SK-N-SH treated with all-trans-retinoic acid at 6 μM for 48 hours (cell line): ENCODE measurements at regions not wholly inside any gene's neighbourhood (a gene's known extent, or its start where the extent isn't known, plus 50 kb on each side); places are given as distances from the start of the nearest gene placed in this dataset.

Source experiments
- ATAC-seq: fragments of 200-7000 bp; cut with Tn5 transposase; 3 replicates; pipeline ENCODE4 v1.9.1; 2020; ENCODE audit warnings: mild to moderate bottlenecking, moderate library complexity
- BACH2 ChIP-seq: fragments of 250-450 bp; sonication (Bioruptor Pico); IDR thresholded peaks from 2 replicates; pipeline ENCODE4 v1.9.0; 2021; ENCODE audit warnings: mild to moderate bottlenecking, borderline replicate concordance
- CREB5 ChIP-seq: fragments of 250-450 bp; sonication (Bioruptor Pico); IDR thresholded peaks from 2 replicates; pipeline ENCODE4 v1.5.1; 2020; ENCODE audit warnings: low read depth, mild to moderate bottlenecking, moderate library complexity
- CSRNP3 ChIP-seq: fragments of 250-450 bp; sonication (Bioruptor Pico); IDR thresholded peaks from 2 replicates; pipeline ENCODE4 v1.5.1; 2021; ENCODE audit warnings: mild to moderate bottlenecking, moderate library complexity
- ESRRG ChIP-seq: fragments of 250-450 bp; sonication (Bioruptor Pico); IDR thresholded peaks from 2 replicates; pipeline ENCODE4 v1.6.1; 2021; ENCODE audit warnings: mild to moderate bottlenecking
- ISL1 ChIP-seq: fragments of 250-450 bp; sonication (Bioruptor Pico); IDR thresholded peaks from 2 replicates; pipeline ENCODE4 v2.1.2; 2022; ENCODE audit warnings: mild to moderate bottlenecking, moderate library complexity
- OSR1 ChIP-seq: fragments of 250-450 bp; sonication (Bioruptor Pico); IDR thresholded peaks from 2 replicates; pipeline ENCODE4 v1.8.0; 2022; ENCODE audit warnings: moderate library complexity, mild to moderate bottlenecking, inconsistent platforms
- POU6F1 ChIP-seq: fragments of 250-450 bp; sonication (Bioruptor Pico); IDR thresholded peaks from 2 replicates; pipeline ENCODE4 v1.8.0; 2021; ENCODE audit warnings: low read depth, mild to moderate bottlenecking, moderate library complexity, borderline replicate concordance
- RARB ChIP-seq: fragments of 250-450 bp; sonication (Bioruptor Pico); IDR thresholded peaks from 2 replicates; pipeline ENCODE4 v1.8.0; 2021; ENCODE audit warnings: mild to moderate bottlenecking, moderate library complexity
- SNAI2 ChIP-seq: fragments of 250-450 bp; sonication (Bioruptor Pico); IDR thresholded peaks from 2 replicates; pipeline ENCODE4 v1.5.0; 2020; ENCODE audit warnings: mild to moderate bottlenecking, moderate library complexity
- TCF4 ChIP-seq: fragments of 250-450 bp; sonication (Bioruptor Pico); IDR thresholded peaks from 2 replicates; pipeline ENCODE4 v1.8.0; 2021; ENCODE audit warnings: mild to moderate bottlenecking, moderate library complexity, borderline replicate concordance
- TOX ChIP-seq: fragments of 250-450 bp; sonication (Bioruptor Pico); IDR thresholded peaks from 2 replicates; pipeline ENCODE4 v1.8.0; 2021; ENCODE audit warnings: mild to moderate bottlenecking, moderate library complexity, borderline replicate concordance
- TSHZ2 ChIP-seq: fragments of 250-450 bp; sonication (Bioruptor Pico); IDR thresholded peaks from 2 replicates; pipeline ENCODE4 v1.5.0; 2020; ENCODE audit warnings: mild to moderate bottlenecking, moderate library complexity
- ZFP3 ChIP-seq: fragments of 250-450 bp; sonication (Bioruptor Pico); IDR thresholded peaks from 2 replicates; pipeline ENCODE4 v1.5.0; 2020; ENCODE audit warnings: mild to moderate bottlenecking, moderate library complexity
- ZFP30 ChIP-seq: fragments of 450-650 bp; formaldehyde crosslinking; IDR thresholded peaks from 2 replicates; pipeline ENCODE4 v1.5.0; 2022; ENCODE audit warnings: mild to moderate bottlenecking, moderate library complexity
- ZNF565 ChIP-seq: fragments of 450-650 bp; formaldehyde crosslinking; conservative IDR thresholded peaks from 2 replicates; pipeline ENCODE4 v1.5.0; 2020; ENCODE audit warnings: low read depth, mild to moderate bottlenecking, moderate library complexity
- ZNF70 ChIP-seq: fragments of 450-650 bp; formaldehyde crosslinking; IDR thresholded peaks from 2 replicates; pipeline ENCODE4 v1.5.0; 2020; ENCODE audit warnings: mild to moderate bottlenecking, moderate library complexity
- ZNF8 ChIP-seq: fragments of 450-650 bp; formaldehyde crosslinking; IDR thresholded peaks from 2 replicates; pipeline ENCODE4 v1.5.0; 2020; ENCODE audit warnings: mild to moderate bottlenecking, moderate library complexity

GRCh38 chr4:11593576-11594116 lies 165.0 kb upstream of the HS3ST1 start (continued):
- no peak for TF ChIP-seq TSHZ2 (CRISPR knock-in tag)
- no peak for TF ChIP-seq SNAI2 (CRISPR knock-in tag)
- no peak for TF ChIP-seq BACH2 (CRISPR knock-in tag)
- TF ChIP-seq ZFP3 (CRISPR knock-in tag), result no peak
- TF ChIP-seq, all 23 proteins: peak for 0

GRCh38 chr4:11592276-11592675 lies 163.6 kb upstream of the HS3ST1 start:
- ATAC-seq, result no peak
- no peak for TF ChIP-seq ZNF565 (CRISPR knock-in tag)
- TF ChIP-seq CREB5 (CRISPR knock-in tag), result no peak
- TF ChIP-seq ZFP30 (CRISPR knock-in tag), result no peak
- TF ChIP-seq CSRNP3, result no peak
- TF ChIP-seq, all 23 proteins: peak for 0

- no peak for ATAC-seq
- TF ChIP-seq ZNF70, result no peak
- no peak for TF ChIP-seq TCF4 (CRISPR knock-in tag)
- TF ChIP-seq ZNF565 (CRISPR knock-in tag), result no peak
- no peak for TF ChIP-seq RARB
- TF ChIP-seq TOX (CRISPR knock-in tag), result no peak
- no peak for TF ChIP-seq ESRRG
- no peak for TF ChIP-seq TSHZ2 (CRISPR knock-in tag)
- no peak for TF ChIP-seq CREB5 (CRISPR knock-in tag)
- TF ChIP-seq BACH2 (CRISPR knock-in tag), result no peak
- TF ChIP-seq ZNF8, result no peak
- no peak for TF ChIP-seq CSRNP3
Observed at GRCh38 chr4:11590132-11590531, 161.4 kb upstream of the HS3ST1 start.

- no peak for ATAC-seq
- TF ChIP-seq CREB5 (CRISPR knock-in tag) (no peak), TCF4 (CRISPR knock-in tag) (no peak), POU6F1 (CRISPR knock-in tag) (no peak), OSR1 (no peak), ESRRG (no peak), ISL1 (CRISPR knock-in tag) (no peak), ZNF70 (no peak), BACH2 (CRISPR knock-in tag) (no peak)
Observed at GRCh38 chr4:11589676-11590075, 161.0 kb upstream of the HS3ST1 start.
